ENCODE measurements at regions not wholly inside any gene's neighbourhood (a gene's known extent, or its start where the extent isn't known, plus 50 kb on each side); places are given as distances from the start of the nearest gene placed in this dataset.

GRCh38 chr7:428387-428786 is 91.3 kb downstream of the PDGFA start:
- TF ChIP-seq, protein P1, sequence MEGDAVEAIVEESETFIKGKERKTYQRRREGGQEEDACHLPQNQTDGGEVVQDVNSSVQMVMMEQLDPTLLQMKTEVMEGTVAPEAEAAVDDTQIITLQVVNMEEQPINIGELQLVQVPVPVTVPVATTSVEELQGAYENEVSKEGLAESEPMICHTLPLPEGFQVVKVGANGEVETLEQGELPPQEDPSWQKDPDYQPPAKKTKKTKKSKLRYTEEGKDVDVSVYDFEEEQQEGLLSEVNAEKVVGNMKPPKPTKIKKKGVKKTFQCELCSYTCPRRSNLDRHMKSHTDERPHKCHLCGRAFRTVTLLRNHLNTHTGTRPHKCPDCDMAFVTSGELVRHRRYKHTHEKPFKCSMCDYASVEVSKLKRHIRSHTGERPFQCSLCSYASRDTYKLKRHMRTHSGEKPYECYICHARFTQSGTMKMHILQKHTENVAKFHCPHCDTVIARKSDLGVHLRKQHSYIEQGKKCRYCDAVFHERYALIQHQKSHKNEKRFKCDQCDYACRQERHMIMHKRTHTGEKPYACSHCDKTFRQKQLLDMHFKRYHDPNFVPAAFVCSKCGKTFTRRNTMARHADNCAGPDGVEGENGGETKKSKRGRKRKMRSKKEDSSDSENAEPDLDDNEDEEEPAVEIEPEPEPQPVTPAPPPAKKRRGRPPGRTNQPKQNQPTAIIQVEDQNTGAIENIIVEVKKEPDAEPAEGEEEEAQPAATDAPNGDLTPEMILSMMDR (IDR thresholded peaks at IDR 0.05; ENCODE audit: low read length, missing control alignments): no peak

DNA sequence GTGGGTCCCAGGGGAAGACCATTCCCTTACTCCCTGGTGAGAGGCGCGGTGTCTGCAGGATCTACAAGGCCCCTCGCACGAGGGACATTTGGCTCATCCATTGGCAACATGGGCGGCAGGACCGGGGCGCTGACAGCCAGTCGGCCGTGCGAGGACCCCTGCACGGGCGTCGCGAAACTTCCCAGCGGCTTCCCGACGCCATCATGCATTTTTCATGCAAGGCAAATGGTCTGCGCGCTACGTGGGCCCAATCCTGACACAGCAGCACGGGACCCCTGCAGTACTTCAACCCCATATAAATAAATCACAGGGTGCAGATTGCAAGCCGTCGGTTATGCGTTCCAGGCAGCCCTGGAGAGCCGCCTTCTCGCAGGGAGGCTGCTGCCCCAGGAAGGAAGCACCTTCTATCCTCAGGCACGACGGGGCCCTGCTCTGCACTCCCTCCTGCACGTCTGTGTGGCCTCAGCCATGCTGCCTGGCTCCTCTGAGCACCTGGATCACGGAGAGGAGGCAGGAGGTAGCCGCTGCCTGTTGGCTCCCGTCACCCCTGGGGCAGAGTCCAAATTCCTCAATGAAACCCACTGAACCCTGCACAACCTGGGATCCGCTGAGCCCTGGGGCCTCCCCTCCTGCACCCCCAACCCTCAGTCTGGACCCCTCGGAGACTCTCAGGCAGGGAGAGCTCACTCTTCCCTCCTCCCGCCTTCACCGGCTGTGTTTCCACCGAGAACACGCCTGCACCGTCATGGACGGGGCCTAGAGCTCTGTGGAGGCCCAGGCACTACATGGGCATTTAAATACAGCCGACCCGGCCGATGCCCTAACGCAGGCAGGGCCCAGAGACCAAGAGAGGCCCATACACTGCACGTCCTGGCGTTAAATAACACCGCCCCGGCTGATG is 90.5 kb downstream of the PDGFA start:
- TF ChIP-seq, protein P1 (IDR thresholded peaks at IDR 0.05; ENCODE audit: low read length, missing control alignments): no peak
- DNase-seq (ENCODE audit: low read depth): no peak

More at GRCh38 chr7:428387-428786, 91.3 kb downstream of the PDGFA start:
- DNase-seq (ENCODE audit: low read depth): no peak
- no peak overlapping the region for H3K4me3 ChIP-seq (replicated peaks; ENCODE audit: low read depth, low read length)

DNA sequence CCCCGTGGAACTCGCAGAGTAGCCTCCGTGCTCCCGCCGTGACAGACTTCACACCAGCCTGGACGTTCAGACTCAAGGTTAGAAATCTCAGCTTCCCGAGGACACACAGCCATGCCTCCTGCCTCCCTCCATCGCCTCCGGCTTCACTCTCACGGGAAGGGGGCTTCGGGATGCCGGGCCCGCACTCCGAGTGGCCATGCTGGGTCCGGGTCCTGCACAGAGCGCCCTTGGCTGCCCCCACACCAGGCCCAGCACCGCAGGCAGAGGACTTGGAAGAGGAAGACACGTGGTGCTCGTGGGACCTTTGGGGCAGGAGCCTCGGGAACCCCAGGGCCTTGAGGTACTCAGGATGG is 89.8 kb downstream of the PDGFA start:
- no peak for DNase-seq (ENCODE audit: low read depth)
- H3K4me3 ChIP-seq (replicated peaks; ENCODE audit: low read depth, low read length): no peak overlapping the region
- TF ChIP-seq, protein P1 (IDR thresholded peaks at IDR 0.05; ENCODE audit: low read length, missing control alignments): no peak

More for the DNA sequence above, 90.5 kb downstream of the PDGFA start:
- H3K4me3 ChIP-seq (replicated peaks; ENCODE audit: low read depth, low read length): no peak overlapping the region

- no peak overlapping the region for H3K4me3 ChIP-seq (replicated peaks; ENCODE audit: low read depth, low read length)
- TF ChIP-seq, protein P1 (IDR thresholded peaks at IDR 0.05; ENCODE audit: low read length, missing control alignments): no peak
- DNase-seq (ENCODE audit: low read depth): no peak
These were observed 88.6 kb downstream of the PDGFA start for GRCh38 chr7:431041-431440.

- TF ChIP-seq, protein P1 (IDR thresholded peaks at IDR 0.05; ENCODE audit: low read length, missing control alignments): no peak
- no peak for DNase-seq (ENCODE audit: low read depth)
These were observed 88.0 kb downstream of the PDGFA start for GRCh38 chr7:431658-432111.

DNA sequence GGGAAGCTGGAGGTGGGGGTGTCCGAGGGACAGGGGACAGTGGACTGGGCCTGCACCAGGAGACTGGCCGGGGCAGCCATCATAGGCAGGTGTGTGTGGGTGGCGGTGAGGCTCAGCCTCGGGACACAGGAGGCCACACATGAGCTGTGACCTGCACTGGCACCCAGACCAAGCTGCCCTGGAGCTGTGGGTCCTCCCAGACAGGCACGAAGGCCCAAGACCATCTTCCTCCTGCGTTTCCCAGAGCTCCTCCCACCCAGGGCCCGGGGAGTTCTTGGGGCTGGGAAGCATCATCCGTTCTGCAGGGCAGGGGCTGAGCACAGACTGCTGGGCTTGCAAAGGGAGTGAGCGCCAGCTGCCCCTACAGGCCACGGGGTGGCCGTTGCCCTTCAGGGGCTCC is 87.4 kb downstream of the PDGFA start:
- no peak for DNase-seq (ENCODE audit: low read depth)
- TF ChIP-seq, protein P1 (IDR thresholded peaks at IDR 0.05; ENCODE audit: low read length, missing control alignments): no peak
- H3K4me3 ChIP-seq (replicated peaks; ENCODE audit: low read depth, low read length): no peak overlapping the region

More at GRCh38 chr7:431658-432111, 88.0 kb downstream of the PDGFA start:
- no peak overlapping the region for H3K4me3 ChIP-seq (replicated peaks; ENCODE audit: low read depth, low read length)

Data from fibroblast of pulmonary artery (primary cell).